Mucosa of gallbladder (tissue), 1 donor: ENCODE measurements at regions not wholly inside any gene's neighbourhood (a gene's known extent, or its start where the extent isn't known, plus 50 kb on each side); places are given as distances from the start of the nearest gene placed in this dataset.

Experiments
- DNase-seq: peaks from one replicate; pipeline ENCODE4 v3.0.0-alpha.2; 2020; ENCODE audit warnings: low spot score
- donor health status: DM: no; HTN: no; CAD: no.

- no peak for DNase-seq
Measured at GRCh38 chr15:29428925-29429573, 159.4 kb upstream of the NSMCE3 start.

DNA sequence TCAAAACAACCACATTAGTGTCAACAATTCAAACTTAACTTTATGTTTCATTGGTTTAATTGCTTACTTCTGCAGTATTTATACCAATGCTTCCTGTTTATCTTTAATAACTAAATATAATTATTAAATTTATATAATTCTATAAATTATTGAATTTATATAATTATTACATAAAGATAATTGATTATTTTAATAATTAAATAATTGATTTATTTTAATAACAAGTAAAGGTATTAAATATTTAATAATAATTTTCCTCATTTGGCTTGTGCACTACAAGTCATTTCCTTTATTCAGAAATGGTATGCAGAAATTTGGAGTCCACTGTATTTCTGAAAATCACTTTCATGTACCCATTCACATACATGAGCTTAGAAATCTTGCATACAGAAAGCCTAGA, 156.2 kb upstream of the NSMCE3 start:
- DNase-seq, result no peak

DNA sequence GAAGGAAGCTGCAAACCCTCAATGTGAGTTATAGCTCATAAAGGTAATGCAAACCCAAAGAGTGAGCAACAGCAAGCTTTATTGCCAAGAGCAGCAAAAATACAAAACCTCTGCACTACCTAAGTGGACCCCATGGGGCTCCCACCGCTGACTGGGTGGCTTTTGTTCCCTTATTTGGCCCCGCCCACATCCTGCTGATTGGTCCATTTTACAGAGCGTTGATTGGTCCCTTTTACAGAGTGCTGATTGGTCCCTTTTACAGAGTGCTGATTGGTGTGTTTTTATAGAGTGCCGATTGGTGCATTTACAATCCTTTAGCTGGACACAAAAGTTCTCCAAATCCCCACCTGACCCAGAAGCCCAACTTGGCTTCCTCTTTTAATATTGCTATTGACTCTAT, 154.5 kb upstream of the NSMCE3 start:
- no peak for DNase-seq

GRCh38 chr15:29422606-29423005, 153.0 kb upstream of the NSMCE3 start:
- no peak for DNase-seq

- DNase-seq, result no peak
Measured at GRCh38 chr15:29420188-29420587, 150.6 kb upstream of the NSMCE3 start.

- no peak for DNase-seq
Measured at GRCh38 chr15:29418931-29419330, 149.3 kb upstream of the NSMCE3 start.

DNA sequence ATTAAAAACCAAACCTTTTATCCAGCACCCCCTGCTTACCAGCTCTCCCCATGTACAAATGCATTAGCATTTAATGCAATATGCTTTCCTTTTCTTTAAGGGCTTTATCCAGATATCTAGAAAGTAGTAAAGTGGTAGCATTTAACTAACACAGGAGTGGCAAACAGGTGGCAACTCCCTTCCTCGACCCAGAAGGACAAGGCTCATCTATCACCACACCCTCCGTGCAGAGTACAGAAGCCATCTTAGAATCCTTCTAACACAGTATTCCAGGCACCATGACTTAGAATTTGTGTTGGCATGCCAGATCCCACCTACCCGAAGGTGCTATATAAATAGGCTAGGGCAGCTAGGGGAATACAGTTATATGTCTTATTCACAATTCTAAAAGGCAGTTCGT, 148.6 kb upstream of the NSMCE3 start:
- DNase-seq, result no peak

DNA sequence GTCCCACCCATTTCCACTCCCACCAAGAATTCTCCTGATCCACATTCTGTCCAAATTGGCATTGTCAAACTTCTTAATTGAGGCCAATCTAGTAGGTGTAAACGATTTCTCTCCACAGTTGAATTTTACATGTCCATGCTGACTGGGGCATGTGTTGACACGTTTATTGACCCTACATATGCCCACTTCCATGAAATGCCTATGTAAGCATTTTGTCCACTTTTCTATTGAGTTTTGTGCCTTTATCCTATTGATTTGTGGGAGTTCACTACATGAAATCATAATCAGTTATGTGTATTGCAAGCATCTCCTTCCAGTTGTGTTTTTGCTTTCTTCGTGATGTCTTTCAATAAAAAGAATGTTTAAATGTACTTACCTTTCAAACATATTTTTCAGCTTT, 141.7 kb upstream of the NSMCE3 start:
- no peak for DNase-seq

DNA sequence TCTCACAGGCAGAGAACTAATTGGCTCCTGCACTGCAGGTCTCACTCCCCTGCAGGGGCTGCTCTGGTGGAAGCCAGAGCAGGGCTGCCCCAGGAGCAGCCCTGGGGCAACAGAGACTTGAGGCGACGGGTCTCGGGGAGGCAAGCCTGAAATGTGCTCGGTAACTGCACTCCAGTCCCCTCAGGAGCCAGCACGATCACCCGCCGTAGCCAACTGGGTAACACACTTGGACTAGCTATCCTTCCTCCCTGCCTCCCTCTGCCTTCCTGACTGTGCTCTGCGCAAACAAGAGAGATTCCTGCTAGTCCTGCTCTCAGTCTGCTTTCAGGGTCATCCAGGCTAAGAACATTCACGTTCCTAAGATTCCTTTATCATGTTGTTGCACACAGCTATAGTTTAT, 140.7 kb upstream of the NSMCE3 start:
- DNase-seq, result no peak

DNA sequence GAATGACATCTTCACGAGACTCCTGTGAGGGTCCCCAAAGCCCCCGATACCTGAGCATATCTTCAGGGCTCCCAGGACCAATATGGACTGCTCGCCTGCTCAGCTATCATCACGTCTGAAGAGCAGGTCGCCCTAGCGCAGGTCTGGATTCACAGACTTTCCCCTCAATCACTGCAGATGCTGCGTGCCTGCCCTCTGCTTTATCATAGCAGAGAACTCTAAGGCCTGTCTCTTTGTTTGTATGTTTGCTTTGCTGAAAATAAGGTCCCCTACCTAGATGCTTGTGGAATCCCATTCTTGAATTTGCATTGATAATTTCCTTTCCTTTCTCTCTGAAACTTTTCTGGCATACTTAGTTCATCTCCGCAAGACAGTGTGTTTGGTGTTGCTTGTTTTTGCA, 140.3 kb upstream of the NSMCE3 start:
- DNase-seq, result no peak

DNA sequence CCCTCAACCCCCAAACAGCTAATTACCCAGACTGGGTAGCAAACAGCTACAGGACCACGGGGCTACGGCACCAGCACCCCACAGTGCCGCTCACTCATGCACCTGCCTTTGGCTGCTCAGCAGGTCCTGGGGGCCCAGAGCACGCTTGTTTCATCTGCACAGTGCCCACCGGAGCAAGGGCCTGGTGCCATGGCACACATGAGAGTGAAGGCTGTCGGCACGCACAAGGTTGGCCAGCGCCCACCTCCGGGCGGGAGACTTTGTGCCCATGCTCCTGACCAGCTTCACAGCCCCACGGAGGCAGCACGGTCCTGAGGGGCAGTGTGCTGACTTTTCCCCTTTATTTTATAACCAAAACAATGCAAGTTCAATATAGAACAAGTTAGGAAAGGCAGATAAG, 135.9 kb upstream of the NSMCE3 start:
- DNase-seq, result no peak

- DNase-seq, result no peak
Measured at GRCh38 chr15:29403772-29404171, 134.2 kb upstream of the NSMCE3 start.

GRCh38 chr15:29401644-29402043, 132.0 kb upstream of the NSMCE3 start:
- no peak for DNase-seq

GRCh38 chr15:29400701-29401100, 131.1 kb upstream of the NSMCE3 start:
- no peak for DNase-seq

- no peak for DNase-seq
Measured at GRCh38 chr15:29398907-29399306, 129.3 kb upstream of the NSMCE3 start.

GRCh38 chr15:29396176-29396811, 126.7 kb upstream of the NSMCE3 start:
- DNase-seq, result no peak

DNA sequence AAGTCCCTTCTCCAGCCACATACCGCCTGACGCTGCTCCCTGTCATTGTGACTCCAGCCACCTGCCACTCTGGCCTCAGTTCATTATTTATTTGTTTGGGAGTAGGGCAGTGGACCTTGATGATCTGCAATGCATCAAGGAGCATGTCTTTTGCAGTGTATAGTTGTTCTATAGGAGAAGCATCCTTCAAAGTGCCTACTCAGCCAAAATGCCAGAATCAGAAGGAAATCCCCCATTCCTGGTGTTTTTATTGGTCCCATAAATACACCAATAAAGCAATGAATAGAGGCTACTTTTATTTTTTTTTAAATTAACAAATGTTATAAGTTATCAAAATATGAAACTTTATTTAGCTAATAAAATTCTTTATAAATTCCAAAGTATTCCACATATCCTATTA, 123.8 kb upstream of the NSMCE3 start:
- no peak for DNase-seq

- DNase-seq, result no peak
Measured at GRCh38 chr15:29392358-29392757, 122.7 kb upstream of the NSMCE3 start.

- no peak for DNase-seq
Measured at GRCh38 chr15:29390051-29390450, 120.4 kb upstream of the NSMCE3 start.

GRCh38 chr15:29386523-29386922, 116.9 kb upstream of the NSMCE3 start:
- DNase-seq, result no peak

DNA sequence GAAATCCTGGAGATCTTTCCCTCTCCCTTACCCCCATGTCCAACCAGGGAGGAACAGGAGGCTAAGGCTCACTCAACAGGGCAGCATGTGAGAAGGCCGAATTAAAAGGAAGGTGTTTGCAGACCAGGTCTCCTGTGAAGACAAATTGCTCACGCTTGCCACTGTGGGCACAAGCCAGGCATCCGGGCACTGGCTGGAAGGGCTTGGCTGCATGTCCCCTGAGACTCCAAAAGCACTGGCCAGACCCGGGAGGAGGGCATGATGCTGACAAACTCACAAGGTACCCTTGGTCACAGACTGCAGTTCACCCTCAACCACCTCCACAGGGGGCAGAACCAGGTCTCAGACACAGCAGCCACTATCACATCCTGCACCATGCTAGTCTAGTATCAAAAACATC, 113.7 kb upstream of the NSMCE3 start:
- no peak for DNase-seq

GRCh38 chr15:29382862-29383261, 113.2 kb upstream of the NSMCE3 start:
- DNase-seq, result no peak

DNA sequence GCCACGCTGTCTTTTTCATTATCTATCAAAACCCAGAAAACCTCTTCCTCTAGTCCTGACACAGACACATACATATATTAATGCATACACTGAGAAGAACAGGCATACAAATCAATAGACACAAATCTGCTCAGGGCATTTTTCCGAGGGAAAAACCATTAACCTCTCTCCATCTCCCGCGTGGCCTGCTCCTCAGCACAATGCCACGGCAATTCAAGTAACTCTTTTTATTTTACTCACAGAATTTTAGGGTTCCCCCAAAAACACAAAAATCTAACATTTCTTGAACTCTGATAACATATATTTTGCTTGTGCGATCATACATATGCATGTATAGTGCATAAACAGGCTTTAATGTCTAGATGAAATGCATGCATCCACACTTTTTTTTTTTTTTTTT, 110.8 kb upstream of the NSMCE3 start:
- no peak for DNase-seq

- DNase-seq, result no peak
Measured at GRCh38 chr15:29379647-29380046, 110.0 kb upstream of the NSMCE3 start.
